GM19328 (cell line): ENCODE measurements at regions not wholly inside any gene's neighbourhood (a gene's known extent, or its start where the extent isn't known, plus 50 kb on each side); places are given as distances from the start of the nearest gene placed in this dataset.

ENCODE experiments used
- ATAC-seq: cut with Tn5 transposase; IDR thresholded peaks from one replicate; pipeline ENCODE4 v1.9.1; 2021; ENCODE audit warnings: mild to moderate bottlenecking, moderate library complexity; ENCODE audit not compliant: unreplicated experiment

GRCh38 chr14:22460461-22461195 lies 128.4 kb downstream of the DAD1 start:
- ATAC-seq, result no peak

- ATAC-seq, result no peak
These were observed 130.3 kb downstream of the DAD1 start for GRCh38 chr14:22458737-22459136.

DNA sequence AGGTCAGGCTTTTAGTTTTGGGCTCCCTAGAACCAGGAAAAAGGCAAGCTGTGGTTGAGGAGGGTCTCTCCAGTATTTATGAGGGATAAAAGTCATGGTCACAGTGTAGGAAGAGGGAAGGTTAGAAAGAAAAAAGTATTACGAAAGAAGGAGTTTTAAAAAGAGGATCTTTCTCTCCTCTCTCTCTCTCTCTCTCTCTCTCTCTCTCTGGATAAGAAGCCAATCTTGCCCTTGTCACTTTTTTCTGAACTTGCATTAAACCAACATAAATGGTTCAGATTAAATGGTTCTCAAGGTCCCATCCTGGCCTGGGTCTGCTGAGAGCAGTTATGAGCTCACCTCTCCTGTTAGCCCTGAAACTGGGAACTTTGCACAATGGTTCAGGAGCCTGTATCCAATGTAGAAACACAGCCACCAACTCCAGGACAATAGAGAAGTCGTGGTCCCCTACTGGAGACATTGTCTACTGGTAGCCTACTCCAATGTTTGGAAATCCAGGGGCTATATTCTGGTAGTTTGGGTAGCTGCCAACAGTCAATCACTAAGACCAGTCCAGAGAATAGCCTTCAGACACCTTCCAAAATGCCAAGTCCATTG lies 131.9 kb downstream of the DAD1 start:
- ATAC-seq, result no peak

GRCh38 chr14:22456421-22456820 lies 132.6 kb downstream of the DAD1 start:
- no peak for ATAC-seq

DNA sequence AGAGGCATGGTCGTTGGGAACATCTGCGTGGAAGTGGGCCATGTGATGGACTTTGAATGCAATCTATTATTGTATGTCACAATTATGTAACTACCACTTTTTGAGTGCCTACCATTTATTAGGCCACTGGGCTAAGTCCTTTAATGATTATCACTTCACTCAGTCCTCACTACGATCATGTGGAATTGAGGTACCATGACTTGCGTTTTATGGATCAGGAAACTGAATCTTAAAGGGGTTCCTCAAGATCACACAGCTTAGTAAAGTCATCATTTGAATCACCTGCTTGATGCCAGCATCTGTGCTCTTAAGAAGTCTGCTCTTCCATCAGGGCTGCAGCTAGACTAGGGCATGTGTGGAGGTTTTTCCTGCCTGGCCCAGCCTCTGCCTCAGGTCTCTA lies 136.7 kb downstream of the DAD1 start:
- ATAC-seq, result no peak

GRCh38 chr14:22450266-22450665 lies 138.8 kb downstream of the DAD1 start:
- ATAC-seq, result no peak

GRCh38 chr14:22449600-22449905 lies 139.5 kb downstream of the DAD1 start:
- no peak for ATAC-seq

DNA sequence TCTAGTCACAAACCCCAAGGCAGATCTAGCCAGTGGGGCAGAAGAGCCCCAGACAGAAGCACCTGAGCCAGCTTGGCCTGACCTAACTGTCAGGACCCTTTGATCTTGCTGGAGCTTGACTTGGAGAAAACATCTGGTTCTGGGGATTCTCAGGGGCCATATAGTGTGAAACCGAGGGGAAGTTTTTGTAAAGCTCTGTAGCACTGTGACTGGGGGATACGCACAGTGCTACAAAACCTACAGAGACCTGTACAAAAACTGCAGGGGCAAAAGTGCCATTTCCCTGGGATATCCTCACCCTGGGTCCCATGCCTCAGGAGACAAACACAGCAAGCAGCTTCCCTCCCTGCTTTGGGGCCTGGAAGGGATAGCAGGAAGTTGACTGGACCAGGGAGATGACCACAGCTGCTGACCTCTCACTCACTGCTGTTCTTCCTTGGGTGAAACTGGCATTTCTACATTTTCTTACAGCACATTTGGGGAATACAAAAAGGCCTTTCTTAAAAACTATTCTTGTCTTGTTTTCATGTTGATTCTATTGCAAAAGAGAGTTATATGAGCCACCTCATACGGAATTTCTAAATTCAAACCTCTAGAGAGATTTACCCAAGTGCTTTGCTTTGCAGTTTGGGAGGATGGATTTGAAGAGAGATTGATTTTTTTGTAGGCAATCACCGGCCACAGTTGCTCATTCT lies 140.0 kb downstream of the DAD1 start:
- no peak for ATAC-seq

DNA sequence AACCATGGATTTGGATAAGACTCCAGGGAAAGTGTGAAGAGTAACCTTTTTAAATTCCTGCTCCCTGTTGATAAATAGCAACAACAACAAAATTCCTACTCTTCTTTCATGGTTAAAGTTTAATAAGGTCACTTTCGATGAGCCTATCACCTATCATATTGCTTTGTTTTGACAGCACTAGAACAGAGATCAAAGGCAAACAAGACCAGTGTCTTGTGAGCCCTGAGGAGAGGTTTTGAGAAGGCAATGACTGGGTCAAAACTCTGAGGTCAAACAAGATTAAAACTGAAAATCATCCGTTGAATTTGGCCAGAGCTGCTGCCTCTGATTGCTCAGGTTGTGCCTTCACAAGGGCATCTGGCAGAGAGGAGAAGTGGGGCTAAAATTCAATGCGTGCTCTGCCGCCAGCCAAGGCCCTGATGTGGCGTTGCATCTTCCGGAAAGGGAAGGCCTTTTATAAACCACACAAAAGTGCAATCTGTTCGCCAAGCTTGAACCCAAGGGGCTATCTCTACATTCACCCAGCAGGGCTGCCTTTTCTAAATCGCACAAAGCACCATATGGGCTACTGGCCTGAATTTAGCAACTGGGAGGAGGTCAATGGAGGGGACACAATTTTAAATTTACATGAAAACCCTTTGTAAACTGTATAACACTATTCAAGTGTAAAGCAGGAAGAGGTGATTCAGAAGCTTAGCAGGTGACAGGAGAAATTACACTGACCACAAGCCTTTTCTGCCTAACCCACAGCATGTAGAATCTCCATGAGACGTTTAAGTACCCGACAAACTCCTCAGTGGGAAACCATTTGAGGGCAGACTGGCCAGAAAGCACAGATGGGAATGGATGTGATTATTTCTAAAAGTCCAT lies 140.8 kb downstream of the DAD1 start:
- ATAC-seq, result no peak

DNA sequence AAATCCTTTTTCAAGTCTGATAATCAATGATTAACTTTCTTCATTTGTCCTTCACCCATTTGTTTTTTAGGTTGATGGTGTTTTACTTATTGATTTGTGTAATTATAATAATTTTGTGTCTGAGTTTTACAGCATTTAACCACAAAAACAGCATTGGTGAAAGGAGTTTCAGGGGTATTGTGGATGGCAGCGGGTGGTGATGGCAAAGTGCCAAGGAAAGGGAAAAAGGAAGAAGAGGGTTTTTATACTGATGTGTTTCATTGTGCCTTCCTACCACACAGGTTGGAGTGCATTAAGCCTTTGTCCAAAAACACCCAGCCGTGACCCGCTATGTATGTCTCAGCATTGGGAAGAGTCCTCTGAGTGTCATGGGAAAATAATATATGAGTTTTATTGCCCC lies 150.3 kb downstream of the DAD1 start:
- no peak for ATAC-seq

DNA sequence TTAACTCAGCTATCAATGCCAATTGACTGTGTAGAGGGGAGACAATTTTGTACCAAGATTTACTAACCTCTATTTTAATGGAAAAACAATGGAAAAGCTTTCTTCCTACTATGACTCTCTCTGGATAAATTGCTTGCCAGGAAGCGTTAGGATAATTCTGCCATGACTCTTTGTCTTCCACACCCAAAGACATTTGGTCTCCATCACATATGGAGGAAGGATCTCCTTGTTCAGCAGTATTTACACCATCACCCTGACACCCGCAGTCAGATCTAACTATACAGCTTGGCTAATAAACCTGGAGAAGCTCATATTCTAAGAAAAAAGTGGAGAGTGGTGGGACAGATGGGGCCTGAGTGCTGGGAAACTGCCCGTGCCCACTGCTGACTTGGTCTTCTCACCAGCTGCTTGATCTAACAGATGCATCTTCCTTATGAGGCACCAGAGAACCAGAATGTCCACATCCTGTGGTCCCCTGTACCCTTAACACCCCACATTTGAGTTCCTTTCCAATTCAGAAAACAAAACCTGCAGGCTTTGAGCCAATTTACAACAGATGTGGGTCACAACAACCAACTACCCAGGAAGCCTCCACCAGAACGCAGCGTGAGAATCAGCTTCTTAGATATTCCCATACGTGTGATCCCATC lies 154.0 kb downstream of the DAD1 start:
- ATAC-seq, result no peak

- ATAC-seq, result no peak
These were observed 155.0 kb downstream of the DAD1 start for GRCh38 chr14:22434030-22434429.

DNA sequence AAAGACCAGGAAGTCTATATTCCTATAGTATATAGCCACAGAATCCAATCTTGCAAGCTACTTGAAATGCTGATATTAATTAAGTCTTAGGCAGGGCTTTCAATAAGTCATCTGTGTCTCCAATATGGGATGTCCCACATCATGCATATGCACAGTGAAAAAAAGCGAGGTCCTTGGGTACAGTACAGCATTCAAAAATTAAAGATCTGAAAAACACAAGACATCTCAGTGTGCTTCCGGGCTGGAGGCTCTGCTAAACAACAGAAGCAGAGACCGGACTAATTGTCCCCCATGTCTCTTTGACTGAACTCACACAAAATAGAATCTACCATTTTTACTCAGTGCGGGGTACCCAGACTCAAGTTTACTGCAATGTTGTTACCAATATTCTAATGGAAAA lies 156.0 kb downstream of the DAD1 start:
- ATAC-seq, result no peak

DNA sequence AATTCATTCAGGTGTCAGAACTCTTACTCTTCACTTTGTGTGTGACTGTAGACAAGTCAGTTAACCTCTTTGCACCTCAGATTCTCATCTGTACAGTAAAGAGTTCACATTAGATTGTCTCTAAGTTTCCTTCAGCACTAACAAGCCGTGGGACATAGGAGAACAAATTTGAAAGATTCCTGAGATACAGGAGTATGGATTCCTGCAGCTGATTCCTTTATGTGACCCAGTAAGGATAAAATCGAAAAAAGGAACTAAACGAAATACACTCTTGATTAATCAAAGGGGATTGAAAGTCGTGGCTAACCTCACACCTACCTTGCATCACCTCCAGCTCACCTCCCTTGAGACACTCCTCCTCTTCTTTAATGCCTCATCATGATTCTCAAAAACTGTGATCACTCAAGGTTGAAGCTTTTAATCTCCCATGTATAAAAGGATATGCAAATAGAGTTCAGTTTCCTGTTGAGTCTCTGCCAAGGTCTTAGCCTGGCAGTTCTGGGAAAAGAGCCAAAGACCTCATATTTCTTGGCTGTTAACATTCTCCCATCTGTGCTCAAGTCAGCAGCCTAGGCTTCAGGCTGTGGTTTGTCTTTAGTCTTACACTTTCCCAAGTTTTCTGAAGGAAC lies 156.6 kb downstream of the DAD1 start:
- ATAC-seq, result no peak

GRCh38 chr14:22429546-22430294 lies 159.3 kb downstream of the DAD1 start:
- ATAC-seq, result no peak

DNA sequence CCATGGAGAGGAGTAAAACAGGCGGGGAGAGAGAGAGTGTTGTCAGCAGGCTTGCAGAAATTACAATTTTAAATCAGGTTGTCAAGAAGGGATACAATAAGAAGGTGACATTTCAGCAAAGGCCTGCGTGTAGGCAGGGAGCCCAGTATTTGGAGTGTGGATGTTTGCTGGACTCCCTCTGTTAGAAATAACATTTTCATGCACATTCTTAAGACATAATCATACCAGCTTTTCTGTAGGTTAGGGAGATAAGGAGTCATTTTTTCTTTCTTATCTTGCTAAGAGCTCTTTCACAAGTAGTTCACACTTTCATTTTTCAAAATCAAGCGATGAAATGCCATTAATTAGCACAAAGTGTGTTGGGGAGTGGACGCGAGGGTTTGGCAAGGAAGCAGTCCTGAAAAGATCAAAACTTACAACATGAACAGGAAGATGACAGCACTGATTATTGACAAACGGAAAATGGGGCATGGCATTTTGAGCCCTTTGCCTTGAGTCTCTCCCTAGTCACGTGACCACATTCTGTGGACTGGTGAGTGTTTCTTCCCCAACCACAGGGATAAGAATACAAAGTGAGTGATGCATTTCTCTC lies 160.2 kb downstream of the DAD1 start:
- no peak for ATAC-seq

DNA sequence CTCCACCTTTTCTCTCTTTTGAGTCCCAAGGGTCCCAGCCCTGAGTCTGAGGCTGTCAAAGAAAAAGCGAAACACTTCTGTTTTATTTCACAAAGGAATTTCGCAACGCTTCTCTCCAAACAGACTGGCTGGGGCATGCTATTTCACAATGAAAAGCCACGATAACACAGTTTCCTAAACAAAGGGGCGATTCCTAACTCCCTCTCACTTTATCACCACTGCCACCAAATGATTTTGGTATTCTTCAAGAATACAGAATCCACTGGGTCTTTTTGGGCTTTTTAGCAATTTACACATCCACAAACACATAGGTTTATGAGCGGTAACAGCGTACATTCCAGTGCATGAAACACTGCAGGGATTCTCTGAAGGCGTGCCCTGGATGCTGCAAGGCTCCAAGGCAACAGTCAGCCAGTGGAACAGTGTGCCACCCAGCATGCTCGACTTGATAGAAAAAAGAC lies 161.2 kb downstream of the DAD1 start:
- ATAC-seq, result no peak

DNA sequence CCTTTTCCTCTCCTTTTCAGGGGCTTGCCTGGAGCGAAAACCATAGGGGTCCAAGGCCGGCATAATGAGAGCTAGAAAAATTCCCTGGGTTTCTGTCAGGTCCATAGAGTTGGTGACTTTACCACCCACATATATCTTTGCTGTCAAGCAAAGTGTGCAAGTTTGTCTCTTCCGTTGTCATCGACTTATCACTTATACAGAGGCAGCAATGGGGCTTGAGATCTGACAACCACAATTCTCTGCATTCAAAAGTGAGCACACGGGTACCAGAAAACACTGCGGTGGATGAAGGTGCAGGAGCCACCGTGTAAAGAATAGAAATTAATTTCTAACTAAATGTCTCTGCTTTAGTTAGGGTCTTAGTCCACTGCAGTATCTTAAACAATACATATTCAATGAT lies 162.3 kb downstream of the DAD1 start:
- ATAC-seq, result no peak

DNA sequence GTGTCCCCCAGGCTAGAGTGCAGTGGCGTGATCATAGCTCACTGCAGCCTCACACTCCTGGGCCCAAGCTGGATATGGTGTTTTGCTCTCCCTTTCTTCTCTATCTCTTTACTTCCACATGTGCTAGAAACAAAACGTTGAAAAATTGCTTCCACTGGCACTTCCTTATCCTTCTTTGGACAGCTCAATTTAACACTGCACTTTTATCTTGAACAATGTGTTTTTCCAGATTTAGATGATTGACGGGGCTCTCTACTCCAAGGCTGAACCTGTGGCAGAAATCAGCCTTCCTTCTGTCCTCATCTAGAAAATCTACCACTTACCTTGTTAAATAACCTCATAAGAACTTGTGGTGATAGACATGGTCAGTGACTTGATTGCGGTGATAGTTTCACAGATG lies 165.1 kb downstream of the DAD1 start:
- ATAC-seq, result no peak
